Sigmoid colon (tissue), 4 donors: ENCODE measurements at regions not wholly inside any gene's neighbourhood (a gene's known extent, or its start where the extent isn't known, plus 50 kb on each side); places are given as distances from the start of the nearest gene placed in this dataset.

Experiments
- CTCF ChIP-seq, 4 experiments: fragments of 450-650 bp in 3 of 4; fragments of 200-600 bp in 1 of 4; IDR thresholded peaks; one replicate each; pipeline ENCODE4 v1.5.1; 2016 to 2019; ENCODE audit warnings: antibody characterized with exemption in 4 of 4, mild to moderate bottlenecking in 3 of 4, moderate library complexity in 2 of 4
- EP300 ChIP-seq, 4 donors: sonication (generic); formaldehyde crosslinking; IDR thresholded peaks; one replicate each; pipeline ENCODE4 v1.6.1; 2017; ENCODE audit warnings: antibody characterized with exemption in 4 of 4
- POLR2A ChIP-seq, 2 donors: fragments of 450-650 bp; IDR thresholded peaks; one replicate each; pipeline ENCODE4 v1.6.1; 2016; ENCODE audit warnings: antibody characterized with exemption in 2 of 2, mild to moderate bottlenecking in 2 of 2, moderate library complexity in 2 of 2

GRCh38 chr16:48864055-48864454, 254.1 kb upstream of the N4BP1 start:
- no peak for TF ChIP-seq POLR2A (IDR thresholded peaks at IDR 0.05)
- TF ChIP-seq CTCF (IDR thresholded peaks at IDR 0.05), result no peak
- no peak for TF ChIP-seq EP300 (IDR thresholded peaks at IDR 0.05)
